Cardiac fibroblast (primary cell): ENCODE measurements at regions not wholly inside any gene's neighbourhood (a gene's known extent, or its start where the extent isn't known, plus 50 kb on each side); places are given as distances from the start of the nearest gene placed in this dataset.
"Not testable (repeated sequence)": the region's sequence is repeated elsewhere in the genome, so short reads cannot be mapped to it uniquely, and the experiment has no call there.

Experiments
- DNase-seq, 2 donors: peaks; one replicate each; pipeline versions ENCODE4 v3.0.0 to v3.0.0-alpha.2; 2010; ENCODE audit warnings: low read depth in 2 of 2
- H3K4me3 ChIP-seq, 2 donors: replicated peaks in 1 of 2; 1 replicate in 1 of 2; 2 replicates in 1 of 2; pipeline ENCODE4 v1.5.1; 2011; ENCODE audit warnings: low read depth in 2 of 2, low read length in 2 of 2, mild to moderate bottlenecking in 2 of 2, moderate library complexity in 1 of 2
- TF ChIP-seq, protein P1 (sequence below): IDR thresholded peaks from one replicate; pipeline ENCODE4 v1.5.1; 2011; ENCODE audit warnings: low read depth, mild to moderate bottlenecking, low read length, inconsistent platforms

GRCh38 chr18:35890323-35890722 lies 82.2 kb upstream of the RMP24 start:
- DNase-seq = no peak
- no peak overlapping the region for H3K4me3 ChIP-seq
- TF ChIP-seq, protein P1, sequence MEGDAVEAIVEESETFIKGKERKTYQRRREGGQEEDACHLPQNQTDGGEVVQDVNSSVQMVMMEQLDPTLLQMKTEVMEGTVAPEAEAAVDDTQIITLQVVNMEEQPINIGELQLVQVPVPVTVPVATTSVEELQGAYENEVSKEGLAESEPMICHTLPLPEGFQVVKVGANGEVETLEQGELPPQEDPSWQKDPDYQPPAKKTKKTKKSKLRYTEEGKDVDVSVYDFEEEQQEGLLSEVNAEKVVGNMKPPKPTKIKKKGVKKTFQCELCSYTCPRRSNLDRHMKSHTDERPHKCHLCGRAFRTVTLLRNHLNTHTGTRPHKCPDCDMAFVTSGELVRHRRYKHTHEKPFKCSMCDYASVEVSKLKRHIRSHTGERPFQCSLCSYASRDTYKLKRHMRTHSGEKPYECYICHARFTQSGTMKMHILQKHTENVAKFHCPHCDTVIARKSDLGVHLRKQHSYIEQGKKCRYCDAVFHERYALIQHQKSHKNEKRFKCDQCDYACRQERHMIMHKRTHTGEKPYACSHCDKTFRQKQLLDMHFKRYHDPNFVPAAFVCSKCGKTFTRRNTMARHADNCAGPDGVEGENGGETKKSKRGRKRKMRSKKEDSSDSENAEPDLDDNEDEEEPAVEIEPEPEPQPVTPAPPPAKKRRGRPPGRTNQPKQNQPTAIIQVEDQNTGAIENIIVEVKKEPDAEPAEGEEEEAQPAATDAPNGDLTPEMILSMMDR = no peak

GRCh38 chr18:35892118-35892517 lies 80.4 kb upstream of the RMP24 start:
- no peak for DNase-seq
- H3K4me3 ChIP-seq = no peak overlapping the region
- TF ChIP-seq, protein P1 = no peak

DNA sequence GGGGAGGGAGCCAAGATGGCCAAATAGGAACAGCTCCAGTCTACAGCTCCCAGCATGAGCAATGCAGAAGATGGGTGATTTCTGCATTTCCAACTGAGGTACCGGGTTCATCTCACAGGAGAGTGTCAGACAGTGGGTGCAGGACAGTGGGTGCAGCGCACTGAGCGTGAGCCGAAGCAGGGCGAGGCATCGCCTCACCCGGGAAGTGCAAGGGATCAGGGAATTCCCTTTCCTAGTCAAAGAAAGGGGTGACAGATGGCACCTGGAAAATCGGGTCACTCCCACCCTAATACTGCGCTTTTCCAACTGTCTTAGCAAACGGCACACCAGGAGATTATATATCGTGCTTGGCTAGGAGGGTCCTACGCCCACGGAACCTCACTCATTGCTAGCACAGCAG lies 75.0 kb upstream of the RMP24 start:
- H3K4me3 ChIP-seq, DNase-seq: not testable (repeated sequence)

DNA sequence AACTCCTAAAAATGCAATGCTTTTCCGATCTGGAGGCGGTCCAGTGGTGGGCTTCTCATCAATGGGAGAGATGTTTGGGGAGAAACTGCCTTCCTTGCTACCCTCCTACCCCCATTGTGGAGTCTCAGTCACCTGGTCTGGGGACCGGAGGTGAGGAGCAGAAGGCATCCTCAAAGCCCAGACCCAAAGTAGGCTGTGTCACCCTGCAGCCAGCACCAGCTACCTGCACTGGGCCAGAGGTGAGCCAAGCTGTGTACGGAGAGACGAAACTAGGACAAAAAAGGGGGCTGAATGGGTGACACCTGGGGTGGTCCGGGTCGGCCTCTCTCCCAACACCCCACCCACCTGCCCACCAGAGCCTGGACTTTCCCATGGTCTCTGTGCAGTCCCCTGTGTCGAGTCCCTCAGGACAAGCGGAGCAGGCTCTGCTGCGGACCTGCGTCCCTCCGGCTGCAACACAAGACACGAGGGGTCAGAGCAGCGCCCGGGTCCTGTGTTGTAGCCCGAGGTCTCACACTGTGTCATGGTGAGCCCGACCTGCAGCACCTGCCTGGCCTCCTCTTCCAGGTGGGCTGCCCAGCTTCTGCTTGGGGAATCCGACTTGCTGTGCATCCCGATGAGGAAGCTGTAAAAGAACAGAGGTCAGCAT lies 68.0 kb upstream of the RMP24 start:
- no peak overlapping the region for H3K4me3 ChIP-seq
- DNase-seq = no peak
- TF ChIP-seq, protein P1 = no peak

DNA sequence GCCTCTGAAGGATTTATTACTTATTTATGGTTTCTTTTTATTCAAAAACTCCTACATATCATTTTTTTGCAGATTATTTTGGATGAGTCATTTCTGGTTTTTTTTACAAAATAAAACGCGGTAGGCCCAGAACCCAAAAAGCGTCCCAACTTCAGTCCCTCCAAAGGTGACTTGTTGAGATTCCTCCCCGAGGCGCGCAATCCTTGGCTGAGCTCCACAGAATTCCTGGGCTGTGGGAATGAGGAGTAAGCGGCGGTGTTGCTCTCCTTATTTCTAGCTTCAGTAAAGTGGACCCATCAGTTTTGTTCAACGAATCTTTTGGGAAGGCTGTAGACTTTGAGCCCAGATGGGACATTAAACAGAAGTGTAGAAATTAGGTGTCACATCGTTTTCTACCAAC lies 67.0 kb upstream of the RMP24 start:
- DNase-seq = no peak
- TF ChIP-seq, protein P1 = no peak
- H3K4me3 ChIP-seq = no peak overlapping the region

GRCh38 chr18:35906291-35906690 lies 66.2 kb upstream of the RMP24 start:
- DNase-seq = not testable (repeated sequence)

DNA sequence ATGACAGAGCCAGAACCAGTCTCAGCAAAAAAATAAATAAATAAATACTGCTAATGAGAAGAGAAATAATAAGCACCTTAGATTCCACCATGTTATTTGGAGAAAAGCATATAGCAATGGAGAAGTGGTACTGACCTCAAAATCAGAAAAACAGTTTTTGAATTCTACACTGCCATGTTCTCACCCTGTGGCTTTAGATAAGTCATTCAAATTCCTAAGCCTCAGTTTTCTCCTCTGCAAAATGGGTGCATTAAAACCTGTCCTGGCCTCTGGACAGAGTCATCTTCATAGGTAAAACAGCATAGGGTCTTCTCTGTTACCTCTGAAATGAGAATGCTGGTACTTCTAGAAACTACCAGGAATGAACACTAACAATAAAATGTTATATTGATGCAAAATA lies 62.2 kb upstream of the RMP24 start:
- DNase-seq = no peak
- no peak overlapping the region for H3K4me3 ChIP-seq
- TF ChIP-seq, protein P1 = no peak

More at GRCh38 chr18:35906291-35906690, 66.2 kb upstream of the RMP24 start:
- H3K4me3 ChIP-seq = not testable (repeated sequence)

DNA sequence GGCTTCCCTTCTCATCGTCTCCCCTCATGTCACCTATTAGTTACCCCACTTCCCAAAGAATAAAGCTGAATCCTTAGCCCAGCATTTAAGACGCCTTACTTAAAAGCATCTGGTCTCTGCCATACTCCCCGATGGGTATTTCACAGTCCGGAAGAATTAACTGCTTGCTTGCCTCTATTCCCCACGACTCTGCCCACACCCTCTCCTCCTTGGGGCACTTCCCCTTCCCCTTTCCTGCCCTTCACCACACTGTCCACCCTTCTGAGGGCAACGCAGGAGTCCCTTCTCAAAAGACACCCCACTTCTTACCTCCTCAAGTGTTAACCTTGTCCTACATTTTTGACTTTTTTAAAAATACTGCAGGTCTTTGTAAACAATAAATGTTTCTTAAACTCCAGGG lies 60.1 kb upstream of the RMP24 start:
- TF ChIP-seq, protein P1 = no peak
- no peak overlapping the region for H3K4me3 ChIP-seq
- DNase-seq = no peak
